ENCODE measurements at regions not wholly inside any gene's neighbourhood (a gene's known extent, or its start where the extent isn't known, plus 50 kb on each side); places are given as distances from the start of the nearest gene placed in this dataset.

DNA sequence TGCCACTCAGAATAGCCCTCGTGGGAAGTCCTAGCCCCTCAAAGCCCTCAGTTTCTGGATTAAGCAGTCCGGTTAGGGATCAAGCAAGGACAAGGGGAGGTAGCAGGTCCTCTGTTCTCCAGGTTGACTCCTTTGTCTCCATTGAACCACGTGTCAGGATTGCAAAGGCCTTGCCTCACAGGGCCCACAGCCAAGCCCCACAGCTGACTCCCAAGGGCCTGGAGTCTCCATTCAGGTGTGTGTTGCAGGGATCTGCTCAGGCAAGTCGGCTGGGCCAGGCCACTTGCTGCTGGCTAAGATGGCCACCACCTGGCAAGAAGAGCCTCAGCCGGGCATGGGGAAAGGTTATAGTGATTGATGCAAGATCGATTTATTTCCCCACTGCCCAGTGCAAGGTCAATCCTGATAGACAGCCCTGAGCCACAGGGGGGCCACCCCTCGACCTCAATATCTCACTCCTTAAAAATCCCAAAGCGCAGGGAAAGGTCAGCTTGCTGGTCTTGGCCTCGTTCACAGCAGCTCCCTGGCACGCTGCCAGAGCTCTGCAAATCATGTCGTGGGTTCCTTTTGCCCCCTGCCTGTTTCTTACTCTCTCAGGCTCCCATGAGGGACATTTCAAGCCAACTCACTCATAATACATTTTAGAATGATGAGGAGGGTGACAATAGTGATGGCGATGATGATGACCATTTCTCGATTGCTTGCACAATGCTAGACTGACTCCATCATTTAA lies 75.9 kb downstream of the EDN3 start:
- Histone ChIP-seq H3K27me3 (ENCODE audit: control insufficient read depth in 1 of 2, insufficient read depth in 2 of 2, low read length in 2 of 2) (no peaks in the 10 kb centered on the region), H3K36me3 (ENCODE audit: control insufficient read depth in 2 of 2, insufficient read depth in 2 of 2, low read length in 1 of 2) (no peaks in the 10 kb centered on the region), H3K27ac (ENCODE audit: low read depth in 2 of 2, low read length in 1 of 2) (no peak overlapping the region), H3K9me3 (ENCODE audit: control insufficient read depth in 2 of 2, insufficient read depth in 1 of 2, low read depth in 1 of 2, low read length in 1 of 2) (no peaks in the 10 kb centered on the region), H3K4me1 (ENCODE audit: control insufficient read depth in 2 of 2, insufficient read depth in 2 of 2, low read length in 1 of 2) (peaks cover 0 to 2% of the 10 kb centered on the region in 2 donors), H3K4me3 (ENCODE audit: low read depth in 1 of 2, low read length in 2 of 2) (no peak overlapping the region)
- 59 to 60% methylated on average over 13 of the region's 13 CpGs for WGBS, 2 donors

DNA sequence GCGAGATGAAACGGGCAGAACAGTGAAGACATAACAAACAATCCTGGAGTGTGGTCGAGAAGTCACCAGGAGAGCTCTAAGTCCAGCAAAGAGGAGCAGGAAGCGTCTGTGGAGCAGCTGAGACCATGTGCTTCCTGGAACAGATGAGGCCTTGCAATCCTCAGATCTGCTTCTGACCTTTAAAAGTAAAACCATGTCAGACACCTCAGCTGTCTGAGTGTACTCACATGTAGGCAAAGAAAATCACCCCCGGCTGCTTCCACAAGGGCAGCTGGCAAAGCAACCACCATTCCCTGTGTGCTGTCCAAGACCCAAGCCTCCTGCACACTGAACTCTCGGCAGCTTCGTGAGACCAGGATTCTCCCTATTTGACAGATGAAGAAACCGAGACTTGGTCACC lies 76.6 kb downstream of the EDN3 start:
- no peaks in the 10 kb centered on the region for H3K27me3 ChIP-seq (ENCODE audit: control insufficient read depth in 1 of 2, insufficient read depth in 2 of 2, low read length in 2 of 2)
- H3K4me3 ChIP-seq (ENCODE audit: low read depth in 1 of 2, low read length in 2 of 2), result no peak overlapping the region
- H3K9me3 ChIP-seq (ENCODE audit: control insufficient read depth in 2 of 2, insufficient read depth in 1 of 2, low read depth in 1 of 2, low read length in 1 of 2), result no peaks in the 10 kb centered on the region
- peaks cover 0 to 2% of the 10 kb centered on the region in 2 donors for H3K4me1 ChIP-seq (ENCODE audit: control insufficient read depth in 2 of 2, insufficient read depth in 2 of 2, low read length in 1 of 2)
- H3K36me3 ChIP-seq (ENCODE audit: control insufficient read depth in 2 of 2, insufficient read depth in 2 of 2, low read length in 1 of 2), result no peaks in the 10 kb centered on the region
- H3K27ac ChIP-seq (ENCODE audit: low read depth in 2 of 2, low read length in 1 of 2), result no peak overlapping the region
- WGBS, 2 donors, result 77 to 81% methylated on average over 8 of the region's 8 CpGs

DNA sequence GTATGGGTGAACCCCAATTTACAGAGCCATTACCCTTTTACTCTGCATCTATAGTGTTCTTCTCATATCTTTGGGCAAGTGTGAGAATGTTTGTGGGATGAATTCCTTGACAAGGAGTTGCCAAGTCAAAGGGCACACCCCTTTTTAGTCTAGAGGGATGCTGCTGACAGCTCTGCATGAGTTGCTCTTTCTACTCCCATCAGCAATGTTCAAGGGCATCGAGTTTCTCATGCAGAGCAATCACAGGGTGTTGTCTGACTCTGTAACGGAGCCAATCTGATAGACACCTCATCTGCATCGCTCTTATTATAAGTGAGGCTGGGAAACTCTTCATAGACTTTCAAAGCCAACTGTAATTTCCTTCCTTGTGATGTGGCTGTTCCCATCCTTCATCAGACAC lies 77.4 kb downstream of the EDN3 start:
- Histone ChIP-seq H3K27me3 (ENCODE audit: control insufficient read depth in 1 of 2, insufficient read depth in 2 of 2, low read length in 2 of 2) (no peaks in the 10 kb centered on the region), H3K4me1 (ENCODE audit: control insufficient read depth in 2 of 2, insufficient read depth in 2 of 2, low read length in 1 of 2) (peaks cover 0 to 2% of the 10 kb centered on the region in 2 donors), H3K27ac (ENCODE audit: low read depth in 2 of 2, low read length in 1 of 2) (no peak overlapping the region), H3K36me3 (ENCODE audit: control insufficient read depth in 2 of 2, insufficient read depth in 2 of 2, low read length in 1 of 2) (no peaks in the 10 kb centered on the region), H3K4me3 (ENCODE audit: low read depth in 1 of 2, low read length in 2 of 2) (no peak overlapping the region), H3K9me3 (ENCODE audit: control insufficient read depth in 2 of 2, insufficient read depth in 1 of 2, low read depth in 1 of 2, low read length in 1 of 2) (no peaks in the 10 kb centered on the region)
- 67 to 76% methylated on average over 3 of the region's 3 CpGs for WGBS, 2 donors

DNA sequence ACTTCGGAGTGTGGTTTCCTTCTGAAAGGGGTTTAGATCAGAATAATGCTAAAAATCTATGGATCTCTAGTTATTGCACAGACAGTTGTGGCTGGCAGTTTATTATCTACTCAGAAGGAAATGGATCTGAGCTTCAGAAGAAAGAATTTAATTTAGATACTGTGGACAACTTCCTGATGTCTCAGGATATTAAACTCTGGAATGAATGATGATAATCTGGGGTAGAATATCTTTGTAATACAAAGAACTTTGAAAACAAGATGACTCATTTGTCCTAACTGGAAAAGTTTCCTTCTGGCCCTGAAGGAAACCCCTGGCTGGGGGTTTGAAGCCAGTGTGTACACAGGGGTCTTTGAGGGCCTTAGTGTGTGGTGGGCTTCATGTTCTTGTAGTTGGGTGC lies 78.0 kb downstream of the EDN3 start:
- H3K4me1 ChIP-seq (ENCODE audit: control insufficient read depth in 2 of 2, insufficient read depth in 2 of 2, low read length in 1 of 2), result peaks cover 0 to 2% of the 10 kb centered on the region in 2 donors
- no peaks in the 10 kb centered on the region for H3K27me3 ChIP-seq (ENCODE audit: control insufficient read depth in 1 of 2, insufficient read depth in 2 of 2, low read length in 2 of 2)
- WGBS, 2 donors, result 76 to 92% methylated on average over 1 of the region's 1 CpG
- no peaks in the 10 kb centered on the region for H3K9me3 ChIP-seq (ENCODE audit: control insufficient read depth in 2 of 2, insufficient read depth in 1 of 2, low read depth in 1 of 2, low read length in 1 of 2)
- H3K36me3 ChIP-seq (ENCODE audit: control insufficient read depth in 2 of 2, insufficient read depth in 2 of 2, low read length in 1 of 2), result no peaks in the 10 kb centered on the region
- no peak overlapping the region for H3K4me3 ChIP-seq (ENCODE audit: low read depth in 1 of 2, low read length in 2 of 2)
- no peak overlapping the region for H3K27ac ChIP-seq (ENCODE audit: low read depth in 2 of 2, low read length in 1 of 2)

DNA sequence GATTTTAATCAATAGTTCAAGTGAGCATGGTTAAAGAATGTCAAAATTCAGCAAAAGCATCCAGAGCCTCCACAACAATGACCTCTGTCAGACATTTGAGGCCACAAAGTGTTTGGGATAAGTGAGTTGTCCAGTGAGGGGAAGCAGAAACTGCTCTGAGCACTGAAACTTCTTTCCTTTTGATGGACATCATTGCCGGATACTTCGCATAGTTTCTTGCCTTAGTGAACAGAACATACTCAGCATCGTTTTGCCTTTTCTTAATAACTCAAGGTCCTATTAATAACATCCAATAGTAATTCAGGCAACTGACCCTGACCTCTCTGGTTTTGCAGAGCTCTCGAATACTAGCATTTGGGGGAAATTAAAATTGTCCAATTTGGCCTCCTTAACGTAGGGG lies 78.6 kb downstream of the EDN3 start:
- Histone ChIP-seq H3K4me1 (ENCODE audit: control insufficient read depth in 2 of 2, insufficient read depth in 2 of 2, low read length in 1 of 2) (peaks cover 0 to 2% of the 10 kb centered on the region in 2 donors), H3K9me3 (ENCODE audit: control insufficient read depth in 2 of 2, insufficient read depth in 1 of 2, low read depth in 1 of 2, low read length in 1 of 2) (no peaks in the 10 kb centered on the region), H3K4me3 (ENCODE audit: low read depth in 1 of 2, low read length in 2 of 2) (no peak overlapping the region), H3K27me3 (ENCODE audit: control insufficient read depth in 1 of 2, insufficient read depth in 2 of 2, low read length in 2 of 2) (no peaks in the 10 kb centered on the region), H3K27ac (ENCODE audit: low read depth in 2 of 2, low read length in 1 of 2) (no peak overlapping the region), H3K36me3 (ENCODE audit: control insufficient read depth in 2 of 2, insufficient read depth in 2 of 2, low read length in 1 of 2) (no peaks in the 10 kb centered on the region)
- WGBS, 2 donors, result 75 to 82% methylated on average over 5 of the region's 5 CpGs

DNA sequence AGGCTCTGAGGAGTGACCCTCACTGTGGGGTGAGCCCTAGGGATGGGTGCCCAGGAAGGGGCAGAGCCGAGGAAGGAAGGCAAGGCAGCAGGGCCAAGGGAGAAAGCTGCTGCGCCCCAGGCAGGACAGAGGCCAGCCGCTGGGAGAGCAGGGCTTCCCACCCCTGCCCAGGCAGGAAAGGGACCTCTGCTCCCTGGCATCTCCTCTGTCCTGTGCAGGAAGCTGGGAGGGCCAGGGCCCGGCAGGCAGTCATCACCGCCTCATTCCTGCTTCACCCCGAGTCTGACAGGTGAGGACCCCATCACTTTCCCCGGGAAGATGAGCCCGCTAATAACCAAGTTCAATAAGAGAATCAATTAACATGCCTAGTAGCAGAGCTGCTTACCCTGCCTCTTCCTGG lies 81.3 kb downstream of the EDN3 start:
- H3K27ac ChIP-seq (ENCODE audit: low read depth in 2 of 2, low read length in 1 of 2), result peak overlapping the region in 1 of 2 donors; percentile 40
- 43 to 56% methylated on average over 7 to 8 of the region's 8 CpGs for WGBS, 2 donors
- H3K4me1 ChIP-seq (ENCODE audit: control insufficient read depth in 2 of 2, insufficient read depth in 2 of 2, low read length in 1 of 2), result peaks cover 0 to 12% of the 10 kb centered on the region in 2 donors
- H3K9me3 ChIP-seq (ENCODE audit: control insufficient read depth in 2 of 2, insufficient read depth in 1 of 2, low read depth in 1 of 2, low read length in 1 of 2), result peaks cover 0 to 3% of the 10 kb centered on the region in 2 donors
- no peaks in the 10 kb centered on the region for H3K36me3 ChIP-seq (ENCODE audit: control insufficient read depth in 2 of 2, insufficient read depth in 2 of 2, low read length in 1 of 2)
- no peak overlapping the region for H3K4me3 ChIP-seq (ENCODE audit: low read depth in 1 of 2, low read length in 2 of 2)
- H3K27me3 ChIP-seq (ENCODE audit: control insufficient read depth in 1 of 2, insufficient read depth in 2 of 2, low read length in 2 of 2), result no peaks in the 10 kb centered on the region

DNA sequence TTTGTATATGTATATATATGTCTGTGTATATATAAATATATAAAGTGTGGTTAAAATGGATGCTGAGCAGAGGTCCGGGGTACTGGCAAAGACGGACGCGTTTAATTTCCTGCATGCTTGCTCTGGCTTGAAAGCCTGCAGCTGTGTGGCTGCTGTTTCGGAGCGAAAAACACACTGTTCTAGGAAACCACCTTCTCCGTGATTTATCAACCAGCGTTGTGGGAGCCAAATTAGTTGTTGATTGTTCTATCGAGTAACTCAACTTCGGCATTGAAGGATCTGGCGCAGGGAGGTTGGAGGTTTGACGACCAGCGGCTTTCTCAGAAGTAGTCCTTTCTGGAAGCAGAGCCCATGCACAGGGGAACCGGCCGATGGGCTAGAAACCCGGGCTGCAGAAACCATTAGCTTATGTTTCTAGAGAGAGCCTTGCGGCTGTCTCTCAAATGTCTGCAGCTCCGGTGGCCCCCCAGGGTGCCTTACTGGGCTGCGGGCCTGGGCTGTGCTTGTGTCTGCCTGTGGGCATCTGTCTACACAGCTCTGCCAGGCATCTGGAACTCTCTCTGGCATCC lies 81.8 kb downstream of the EDN3 start:
- Histone ChIP-seq H3K36me3 (ENCODE audit: control insufficient read depth in 2 of 2, insufficient read depth in 2 of 2, low read length in 1 of 2) (no peaks in the 10 kb centered on the region), H3K9me3 (ENCODE audit: control insufficient read depth in 2 of 2, insufficient read depth in 1 of 2, low read depth in 1 of 2, low read length in 1 of 2) (peaks cover 0 to 3% of the 10 kb centered on the region in 2 donors), H3K4me1 (ENCODE audit: control insufficient read depth in 2 of 2, insufficient read depth in 2 of 2, low read length in 1 of 2) (peaks cover 0 to 13% of the 10 kb centered on the region in 2 donors), H3K27me3 (ENCODE audit: control insufficient read depth in 1 of 2, insufficient read depth in 2 of 2, low read length in 2 of 2) (no peaks in the 10 kb centered on the region), H3K4me3 (ENCODE audit: low read depth in 1 of 2, low read length in 2 of 2) (no peak overlapping the region), H3K27ac (ENCODE audit: low read depth in 2 of 2, low read length in 1 of 2) (peak overlapping the region in 1 of 2 donors; percentile 11)
- WGBS, 2 donors, result 45 to 52% methylated on average over 19 of the region's 19 CpGs

DNA sequence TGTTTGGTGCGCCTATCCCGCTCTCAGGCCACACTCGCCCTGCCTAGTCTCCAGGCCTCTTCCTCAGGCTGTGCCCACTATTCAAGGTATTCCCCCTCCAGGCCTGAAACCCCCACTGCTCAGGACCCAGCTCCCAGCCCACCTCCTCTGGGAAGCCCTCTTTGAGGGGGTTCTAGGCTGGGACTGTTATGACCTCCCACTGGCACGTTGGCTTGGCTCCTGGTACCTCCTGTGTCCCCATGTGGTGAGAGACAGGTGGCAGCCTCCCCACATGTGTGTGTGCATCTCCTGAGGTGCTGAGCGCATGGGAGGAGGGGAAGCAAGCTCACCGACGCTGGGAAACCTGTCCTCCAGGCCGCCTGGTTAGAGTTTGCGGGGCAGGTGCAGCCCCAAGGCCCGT lies 82.5 kb downstream of the EDN3 start:
- WGBS, 2 donors, result 64 to 65% methylated on average over 10 of the region's 10 CpGs
- Histone ChIP-seq H3K36me3 (ENCODE audit: control insufficient read depth in 2 of 2, insufficient read depth in 2 of 2, low read length in 1 of 2) (no peaks in the 10 kb centered on the region), H3K27ac (ENCODE audit: low read depth in 2 of 2, low read length in 1 of 2) (no peak overlapping the region), H3K9me3 (ENCODE audit: control insufficient read depth in 2 of 2, insufficient read depth in 1 of 2, low read depth in 1 of 2, low read length in 1 of 2) (peaks cover 0 to 3% of the 10 kb centered on the region in 2 donors), H3K4me3 (ENCODE audit: low read depth in 1 of 2, low read length in 2 of 2) (no peak overlapping the region), H3K4me1 (ENCODE audit: control insufficient read depth in 2 of 2, insufficient read depth in 2 of 2, low read length in 1 of 2) (peaks cover 0 to 13% of the 10 kb centered on the region in 2 donors), H3K27me3 (ENCODE audit: control insufficient read depth in 1 of 2, insufficient read depth in 2 of 2, low read length in 2 of 2) (no peaks in the 10 kb centered on the region)

DNA sequence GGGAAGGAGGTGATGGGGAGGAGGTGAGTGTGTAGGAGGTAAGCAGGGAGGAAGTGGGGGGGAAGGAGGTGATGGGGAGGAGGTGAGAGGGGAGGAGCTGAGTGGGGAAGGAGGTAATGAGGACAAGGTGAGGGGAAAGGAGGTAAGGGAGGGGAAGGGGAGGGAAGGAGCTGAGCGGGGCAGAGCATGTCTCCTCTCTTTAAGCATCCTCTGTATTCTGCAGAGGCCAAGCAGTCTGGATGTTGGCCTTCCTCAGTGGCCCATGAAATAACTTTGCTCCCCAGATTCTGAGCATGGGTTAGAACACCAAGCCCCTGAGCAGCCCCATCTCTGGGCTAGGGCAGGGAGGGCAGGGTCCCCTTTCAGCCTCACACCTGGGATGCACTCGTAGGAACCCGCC lies 84.6 kb downstream of the EDN3 start:
- no peak overlapping the region for H3K4me3 ChIP-seq (ENCODE audit: low read depth in 1 of 2, low read length in 2 of 2)
- no peak overlapping the region for H3K27ac ChIP-seq (ENCODE audit: low read depth in 2 of 2, low read length in 1 of 2)
- peaks cover 0 to 13% of the 10 kb centered on the region in 2 donors for H3K4me1 ChIP-seq (ENCODE audit: control insufficient read depth in 2 of 2, insufficient read depth in 2 of 2, low read length in 1 of 2)
- 71% methylated on average over 3 of the region's 3 CpGs for WGBS, 2 donors
- no peaks in the 10 kb centered on the region for H3K27me3 ChIP-seq (ENCODE audit: control insufficient read depth in 1 of 2, insufficient read depth in 2 of 2, low read length in 2 of 2)
- H3K36me3 ChIP-seq (ENCODE audit: control insufficient read depth in 2 of 2, insufficient read depth in 2 of 2, low read length in 1 of 2), result no peaks in the 10 kb centered on the region
- peaks cover 0 to 3% of the 10 kb centered on the region in 2 donors for H3K9me3 ChIP-seq (ENCODE audit: control insufficient read depth in 2 of 2, insufficient read depth in 1 of 2, low read depth in 1 of 2, low read length in 1 of 2)

DNA sequence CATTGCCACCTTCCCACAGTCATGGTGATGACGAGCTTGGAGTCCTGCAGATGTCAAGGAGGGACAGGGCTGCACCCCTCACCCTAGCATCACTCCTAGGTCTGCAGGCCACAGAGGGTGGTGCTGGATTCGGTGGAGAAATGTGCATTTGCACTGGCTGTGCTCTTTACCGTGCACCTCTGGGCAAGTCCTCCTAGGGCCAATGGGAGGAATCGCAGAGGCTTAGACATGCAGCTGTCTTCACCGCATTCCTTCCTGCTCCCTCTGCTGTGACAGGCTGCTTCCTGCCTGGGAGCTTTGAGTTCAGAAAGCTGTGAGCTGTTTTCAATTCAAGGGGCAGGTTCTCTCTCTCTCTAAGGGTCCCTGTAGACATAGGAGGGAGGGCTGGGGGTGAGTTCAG lies 85.1 kb downstream of the EDN3 start:
- WGBS, 2 donors, result 26 to 30% methylated on average over 5 of the region's 5 CpGs
- Histone ChIP-seq H3K36me3 (ENCODE audit: control insufficient read depth in 2 of 2, insufficient read depth in 2 of 2, low read length in 1 of 2) (no peaks in the 10 kb centered on the region), H3K27me3 (ENCODE audit: control insufficient read depth in 1 of 2, insufficient read depth in 2 of 2, low read length in 2 of 2) (no peaks in the 10 kb centered on the region), H3K4me3 (ENCODE audit: low read depth in 1 of 2, low read length in 2 of 2) (no peak overlapping the region), H3K4me1 (ENCODE audit: control insufficient read depth in 2 of 2, insufficient read depth in 2 of 2, low read length in 1 of 2) (peaks cover 0 to 13% of the 10 kb centered on the region in 2 donors), H3K9me3 (ENCODE audit: control insufficient read depth in 2 of 2, insufficient read depth in 1 of 2, low read depth in 1 of 2, low read length in 1 of 2) (peaks cover 0 to 3% of the 10 kb centered on the region in 2 donors), H3K27ac (ENCODE audit: low read depth in 2 of 2, low read length in 1 of 2) (peak overlapping the region in 1 of 2 donors; percentile 35)
